GM23338 (cell line): ENCODE measurements at regions not wholly inside any gene's neighbourhood (a gene's known extent, or its start where the extent isn't known, plus 50 kb on each side); places are given as distances from the start of the nearest gene placed in this dataset.

Experiments used
- ATAC-seq: fragments of 200-7000 bp; cut with Tn5 transposase; 3 replicates; pipeline ENCODE4 v1.9.1; 2020
- DNase-seq: peaks from one replicate; pipeline ENCODE4 v3.0.0-alpha.2; 2015; ENCODE audit warnings: low spot score
- H2AFZ ChIP-seq: fragments of 200-600 bp; sonication (generic); 2 replicates; pipeline ENCODE4 v1.8.0; 2016; ENCODE audit warnings: antibody characterized with exemption, mild to moderate bottlenecking, moderate library complexity
- H3F3A ChIP-seq: fragments of 200-600 bp; sonication (generic); replicated peaks from 2 replicates; pipeline ENCODE4 v1.8.0; 2017; ENCODE audit warnings: antibody characterized with exemption, mixed run types, low read depth
- H3K27ac ChIP-seq: fragments of 200-600 bp; sonication (generic); 2 replicates; pipeline ENCODE4 v1.6.1; 2016; ENCODE audit warnings: low read depth
- H3K27me3 ChIP-seq: fragments of 200-600 bp; sonication (generic); 2 replicates; pipeline ENCODE4 v1.8.0; 2016; ENCODE audit warnings: mild to moderate bottlenecking, mixed run types, moderate library complexity; ENCODE audit not compliant: insufficient read depth
- H3K36me3 ChIP-seq: fragments of 200-600 bp; sonication (generic); 2 replicates; pipeline ENCODE4 v1.8.0; 2016; ENCODE audit warnings: mild to moderate bottlenecking; ENCODE audit not compliant: insufficient read depth
- H3K4me1 ChIP-seq: fragments of 200-600 bp; sonication (generic); 2 replicates; pipeline ENCODE4 v1.8.0; 2016; ENCODE audit warnings: mild to moderate bottlenecking, moderate library complexity; ENCODE audit not compliant: insufficient read depth
- H3K4me2 ChIP-seq: fragments of 200-600 bp; sonication (generic); 2 replicates; pipeline ENCODE4 v1.7.1; 2017; ENCODE audit warnings: mixed run types
- H3K4me3 ChIP-seq: fragments of 200-600 bp; sonication (generic); 2 replicates; pipeline ENCODE4 v1.6.1; 2016; ENCODE audit warnings: mixed run types
- H3K79me2 ChIP-seq: fragments of 200-600 bp; sonication (generic); replicated peaks from 2 replicates; pipeline ENCODE4 v1.8.0; 2017; ENCODE audit warnings: mild to moderate bottlenecking; ENCODE audit not compliant: insufficient read depth
- H3K9me2 ChIP-seq: fragments of 200-600 bp; sonication (generic); 2 replicates; pipeline ENCODE4 v1.8.0; 2017; ENCODE audit not compliant: insufficient read depth
- H4K20me1 ChIP-seq: fragments of 200-600 bp; sonication (generic); replicated peaks from 2 replicates; pipeline ENCODE4 v1.8.0; 2017; ENCODE audit warnings: mild to moderate bottlenecking; ENCODE audit not compliant: insufficient read depth
- H3K27ac Mint-ChIP-seq: 2 replicates; pipeline ENCODE4 v1.8.0; 2020; ENCODE audit warnings: inconsistent platforms, mild to moderate bottlenecking, moderate library complexity, mixed read lengths
- H3K27me3 Mint-ChIP-seq: 3 replicates; pipeline ENCODE4 v1.8.0; 2022; ENCODE audit warnings: low read depth, mild to moderate bottlenecking, moderate library complexity, mixed read lengths, inconsistent platforms; ENCODE audit not compliant: insufficient read depth, poor library complexity
- H3K36me3 Mint-ChIP-seq: 3 replicates; pipeline ENCODE4 v1.8.0; 2021; ENCODE audit warnings: low read depth, mild to moderate bottlenecking, inconsistent platforms, moderate library complexity, mixed read lengths
- H3K4me1 Mint-ChIP-seq: 3 replicates; pipeline ENCODE4 v1.8.0; 2020; ENCODE audit warnings: mild to moderate bottlenecking, inconsistent platforms, mixed read lengths
- H3K4me3 Mint-ChIP-seq: 3 replicates; pipeline ENCODE4 v1.8.0; 2021; ENCODE audit warnings: moderate library complexity, mild to moderate bottlenecking, inconsistent platforms, mixed read lengths
- H3K9me3 Mint-ChIP-seq: 3 replicates; pipeline ENCODE4 v1.8.0; 2020; ENCODE audit warnings: moderate library complexity, mild to moderate bottlenecking, inconsistent platforms, mixed read lengths
- CREB1 ChIP-seq: fragments of 250-450 bp; sonication (Bioruptor Pico); IDR thresholded peaks from 2 replicates; pipeline ENCODE4 v1.5.0; 2020; ENCODE audit warnings: low read depth, mild to moderate bottlenecking, moderate library complexity
- CTCF ChIP-seq, 2 experiments: fragments of 200-600 bp in 1 of 2; sonication (generic) in 1 of 2; conservative IDR thresholded peaks; 2 replicates each; pipeline versions ENCODE4 v1.5.1 to v1.6.1; 2016 to 2017; ENCODE audit warnings: antibody characterized with exemption in 2 of 2, low read depth in 2 of 2, mild to moderate bottlenecking in 2 of 2, moderate library complexity in 1 of 2
- ETS1 ChIP-seq: IDR thresholded peaks from 2 replicates; pipeline ENCODE4 v1.6.1; 2016; ENCODE audit warnings: antibody characterized with exemption
- EZH2 ChIP-seq: fragments of 200-600 bp; sonication (generic); IDR thresholded peaks from one replicate; pipeline ENCODE4 v1.8.0; 2017; ENCODE audit warnings: antibody characterized with exemption, mild to moderate bottlenecking, low read depth; ENCODE audit not compliant: unreplicated experiment
- EZH2phosphoT487 ChIP-seq: fragments of 200-600 bp; sonication (generic); IDR thresholded peaks from one replicate; pipeline ENCODE4 v1.8.1; 2018; ENCODE audit warnings: antibody characterized with exemption; ENCODE audit not compliant: unreplicated experiment
- JUNB ChIP-seq: IDR thresholded peaks from one replicate; pipeline ENCODE4 v1.6.1; 2016; ENCODE audit warnings: antibody characterized with exemption; ENCODE audit not compliant: unreplicated experiment
- NANOG ChIP-seq: IDR thresholded peaks from 2 replicates; pipeline ENCODE4 v1.6.1; 2016; ENCODE audit warnings: antibody characterized with exemption, borderline replicate concordance
- POLR2AphosphoS5 ChIP-seq: IDR thresholded peaks from 2 replicates; pipeline ENCODE4 v1.6.1; 2016; ENCODE audit warnings: antibody characterized with exemption, low read depth
- REST ChIP-seq: IDR thresholded peaks from one replicate; pipeline ENCODE4 v1.6.1; 2018; ENCODE audit warnings: antibody characterized with exemption; ENCODE audit not compliant: unreplicated experiment
- STAT1 ChIP-seq: IDR thresholded peaks from one replicate; pipeline ENCODE4 v1.6.1; 2016; ENCODE audit warnings: antibody characterized with exemption; ENCODE audit not compliant: unreplicated experiment
- ZNF114 ChIP-seq: fragments of 250-450 bp; sonication (Bioruptor Pico); IDR thresholded peaks from 2 replicates; pipeline ENCODE4 v1.5.0; 2020; ENCODE audit warnings: mild to moderate bottlenecking, moderate library complexity
- ZNF331 ChIP-seq: fragments of 250-450 bp; sonication (Bioruptor Pico); IDR thresholded peaks from 2 replicates; pipeline ENCODE4 v1.5.0; 2020; ENCODE audit warnings: low read depth, mild to moderate bottlenecking, moderate library complexity
- ZNF462 ChIP-seq: fragments of 250-450 bp; sonication (Bioruptor Pico); IDR thresholded peaks from 2 replicates; pipeline ENCODE4 v1.5.0; 2020; ENCODE audit warnings: mild to moderate bottlenecking, moderate library complexity

GRCh38 chr17:74096456-74096855, 107.0 kb upstream of the RPL38 start:
- Histone ChIP-seq H3K36me3 (no peaks in the 10 kb centered on the region), H4K20me1 (no peaks in the 10 kb centered on the region), H3F3A (no peaks in the 10 kb centered on the region), H3K4me1 (no peaks in the 10 kb centered on the region), H3K9me2 (no peaks in the 10 kb centered on the region), H3K4me2 (no peak overlapping the region), H2AFZ (no peak overlapping the region), H3K79me2 (no peaks in the 10 kb centered on the region), H3K4me3 (no peak overlapping the region), H3K27ac (no peak overlapping the region), H3K27me3 (no peaks in the 10 kb centered on the region)
- H3K27ac Mint-ChIP-seq: no peak overlapping the region
- no peak for ATAC-seq
- no peak overlapping the region for H3K4me3 Mint-ChIP-seq
- peaks cover 17% of the 10 kb centered on the region; the same call in 2 of the 3 replicates for H3K9me3 Mint-ChIP-seq
- TF ChIP-seq NANOG (no peak), CREB1 (CRISPR knock-in tag) (no peak), POLR2AphosphoS5 (no peak), JUNB (no peak), ETS1 (no peak), ZNF114 (CRISPR knock-in tag) (no peak), STAT1 (no peak), CTCF (conservative IDR thresholded peaks at IDR 0.05; ENCODE audit: low read depth in 2 of 2) (no peak), ZNF462 (CRISPR knock-in tag) (no peak), EZH2phosphoT487 (no peak), REST (no peak), ZNF331 (CRISPR knock-in tag) (no peak), EZH2 (no peak)
- 0 out of 3 replicates have a peak, but pooled peaks cover 5% of the 10 kb centered on the region for H3K4me1 Mint-ChIP-seq
- H3K36me3 Mint-ChIP-seq: 0 out of 3 replicates have a peak, but pooled peaks cover 4% of the 10 kb centered on the region
- DNase-seq: no peak
- H3K27me3 Mint-ChIP-seq: peaks cover 6% of the 10 kb centered on the region
